ENCODE measurements at regions not wholly inside any gene's neighbourhood (a gene's known extent, or its start where the extent isn't known, plus 50 kb on each side); places are given as distances from the start of the nearest gene placed in this dataset.

- no peak for DNase-seq (ENCODE audit: low read depth in 2 of 2)
Measured at GRCh38 chr10:78898341-78899097, 170.2 kb upstream of the ZMIZ1 start.

- no peak for DNase-seq (ENCODE audit: low read depth in 2 of 2)
Measured at GRCh38 chr10:78899098-78899754, 169.5 kb upstream of the ZMIZ1 start.

- DNase-seq (ENCODE audit: low read depth in 2 of 2), result no peak
Measured at GRCh38 chr10:78899996-78900714, 168.6 kb upstream of the ZMIZ1 start.

- DNase-seq (ENCODE audit: low read depth in 2 of 2), result no peak
Measured at GRCh38 chr10:78900715-78901430, 167.9 kb upstream of the ZMIZ1 start.

- DNase-seq (ENCODE audit: low read depth in 2 of 2), result no peak
Measured at GRCh38 chr10:78901694-78902093, 167.1 kb upstream of the ZMIZ1 start.

- no peak for DNase-seq (ENCODE audit: low read depth in 2 of 2)
Measured at GRCh38 chr10:78902815-78903214, 166.0 kb upstream of the ZMIZ1 start.

- DNase-seq (ENCODE audit: low read depth in 2 of 2), result no peak
Measured at GRCh38 chr10:78903341-78903940, 165.3 kb upstream of the ZMIZ1 start.

GRCh38 chr10:78904196-78904595, 164.6 kb upstream of the ZMIZ1 start:
- no peak for DNase-seq (ENCODE audit: low read depth in 2 of 2)

- DNase-seq (ENCODE audit: low read depth in 2 of 2), result no peak
Measured at GRCh38 chr10:78905015-78905956, 163.5 kb upstream of the ZMIZ1 start.

GRCh38 chr10:78905957-78906308, 162.8 kb upstream of the ZMIZ1 start:
- no peak for DNase-seq (ENCODE audit: low read depth in 2 of 2)

- no peak for DNase-seq (ENCODE audit: low read depth in 2 of 2)
Measured at GRCh38 chr10:78906734-78907390, 161.9 kb upstream of the ZMIZ1 start.

- no peak for DNase-seq (ENCODE audit: low read depth in 2 of 2)
Measured at GRCh38 chr10:78907551-78908211, 161.1 kb upstream of the ZMIZ1 start.

- no peak for DNase-seq (ENCODE audit: low read depth in 2 of 2)
Measured at GRCh38 chr10:78909221-78909620, 159.5 kb upstream of the ZMIZ1 start.

- no peak for DNase-seq (ENCODE audit: low read depth in 2 of 2)
Measured at GRCh38 chr10:78910021-78910420, 158.7 kb upstream of the ZMIZ1 start.

GRCh38 chr10:78910476-78910875, 158.3 kb upstream of the ZMIZ1 start:
- no peak for DNase-seq (ENCODE audit: low read depth in 2 of 2)

GRCh38 chr10:78910886-78911285, 157.9 kb upstream of the ZMIZ1 start:
- no peak for DNase-seq (ENCODE audit: low read depth in 2 of 2)

GRCh38 chr10:78911533-78912340, 157.0 kb upstream of the ZMIZ1 start:
- DNase-seq (ENCODE audit: low read depth in 2 of 2), result no peak

- DNase-seq (ENCODE audit: low read depth in 2 of 2), result no peak
Measured at GRCh38 chr10:78912361-78913218, 156.2 kb upstream of the ZMIZ1 start.

Measured in fibroblast of skin of left quadriceps (primary cell).